ENCODE measurements at regions not wholly inside any gene's neighbourhood (a gene's known extent, or its start where the extent isn't known, plus 50 kb on each side); places are given as distances from the start of the nearest gene placed in this dataset.

DNA sequence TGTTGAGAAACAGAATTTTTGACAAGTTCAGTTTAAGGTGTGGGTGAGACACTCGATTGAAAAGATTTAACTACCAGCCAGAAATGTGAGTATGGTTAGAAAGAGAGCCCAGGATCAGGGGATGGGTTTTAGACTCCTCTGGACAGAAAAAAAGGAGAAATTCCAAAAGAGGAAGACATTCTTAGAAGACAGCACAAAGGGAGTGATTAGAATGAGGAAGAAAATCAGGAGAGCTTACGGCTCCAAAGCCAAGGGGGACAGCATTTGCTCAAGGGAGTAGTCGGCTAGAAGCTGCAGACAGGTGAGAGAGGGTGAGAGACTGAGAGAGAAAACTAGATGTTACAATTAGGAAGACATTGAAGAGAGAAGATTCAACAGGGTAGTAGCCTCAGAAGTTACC, 166.1 kb downstream of the ADAMTS15 start:
- TF ChIP-seq, protein P1, sequence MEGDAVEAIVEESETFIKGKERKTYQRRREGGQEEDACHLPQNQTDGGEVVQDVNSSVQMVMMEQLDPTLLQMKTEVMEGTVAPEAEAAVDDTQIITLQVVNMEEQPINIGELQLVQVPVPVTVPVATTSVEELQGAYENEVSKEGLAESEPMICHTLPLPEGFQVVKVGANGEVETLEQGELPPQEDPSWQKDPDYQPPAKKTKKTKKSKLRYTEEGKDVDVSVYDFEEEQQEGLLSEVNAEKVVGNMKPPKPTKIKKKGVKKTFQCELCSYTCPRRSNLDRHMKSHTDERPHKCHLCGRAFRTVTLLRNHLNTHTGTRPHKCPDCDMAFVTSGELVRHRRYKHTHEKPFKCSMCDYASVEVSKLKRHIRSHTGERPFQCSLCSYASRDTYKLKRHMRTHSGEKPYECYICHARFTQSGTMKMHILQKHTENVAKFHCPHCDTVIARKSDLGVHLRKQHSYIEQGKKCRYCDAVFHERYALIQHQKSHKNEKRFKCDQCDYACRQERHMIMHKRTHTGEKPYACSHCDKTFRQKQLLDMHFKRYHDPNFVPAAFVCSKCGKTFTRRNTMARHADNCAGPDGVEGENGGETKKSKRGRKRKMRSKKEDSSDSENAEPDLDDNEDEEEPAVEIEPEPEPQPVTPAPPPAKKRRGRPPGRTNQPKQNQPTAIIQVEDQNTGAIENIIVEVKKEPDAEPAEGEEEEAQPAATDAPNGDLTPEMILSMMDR (IDR thresholded peaks at IDR 0.05) = no peak
- TF ChIP-seq POLR2AphosphoS5 (IDR thresholded peaks at IDR 0.05; ENCODE audit: low read depth, low read length) = no peak
- TF ChIP-seq, protein P2, sequence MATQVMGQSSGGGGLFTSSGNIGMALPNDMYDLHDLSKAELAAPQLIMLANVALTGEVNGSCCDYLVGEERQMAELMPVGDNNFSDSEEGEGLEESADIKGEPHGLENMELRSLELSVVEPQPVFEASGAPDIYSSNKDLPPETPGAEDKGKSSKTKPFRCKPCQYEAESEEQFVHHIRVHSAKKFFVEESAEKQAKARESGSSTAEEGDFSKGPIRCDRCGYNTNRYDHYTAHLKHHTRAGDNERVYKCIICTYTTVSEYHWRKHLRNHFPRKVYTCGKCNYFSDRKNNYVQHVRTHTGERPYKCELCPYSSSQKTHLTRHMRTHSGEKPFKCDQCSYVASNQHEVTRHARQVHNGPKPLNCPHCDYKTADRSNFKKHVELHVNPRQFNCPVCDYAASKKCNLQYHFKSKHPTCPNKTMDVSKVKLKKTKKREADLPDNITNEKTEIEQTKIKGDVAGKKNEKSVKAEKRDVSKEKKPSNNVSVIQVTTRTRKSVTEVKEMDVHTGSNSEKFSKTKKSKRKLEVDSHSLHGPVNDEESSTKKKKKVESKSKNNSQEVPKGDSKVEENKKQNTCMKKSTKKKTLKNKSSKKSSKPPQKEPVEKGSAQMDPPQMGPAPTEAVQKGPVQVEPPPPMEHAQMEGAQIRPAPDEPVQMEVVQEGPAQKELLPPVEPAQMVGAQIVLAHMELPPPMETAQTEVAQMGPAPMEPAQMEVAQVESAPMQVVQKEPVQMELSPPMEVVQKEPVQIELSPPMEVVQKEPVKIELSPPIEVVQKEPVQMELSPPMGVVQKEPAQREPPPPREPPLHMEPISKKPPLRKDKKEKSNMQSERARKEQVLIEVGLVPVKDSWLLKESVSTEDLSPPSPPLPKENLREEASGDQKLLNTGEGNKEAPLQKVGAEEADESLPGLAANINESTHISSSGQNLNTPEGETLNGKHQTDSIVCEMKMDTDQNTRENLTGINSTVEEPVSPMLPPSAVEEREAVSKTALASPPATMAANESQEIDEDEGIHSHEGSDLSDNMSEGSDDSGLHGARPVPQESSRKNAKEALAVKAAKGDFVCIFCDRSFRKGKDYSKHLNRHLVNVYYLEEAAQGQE (IDR thresholded peaks at IDR 0.05; ENCODE audit: insufficient read depth in 1 of 2, low read depth in 2 of 2, low read length in 1 of 2) = no peak
- no peak for TF ChIP-seq TCF7L2 (IDR thresholded peaks at IDR 0.05; ENCODE audit: low read depth, low read length)

All from Panc1 (cell line).